ENCODE measurements at regions not wholly inside any gene's neighbourhood (a gene's known extent, or its start where the extent isn't known, plus 50 kb on each side); places are given as distances from the start of the nearest gene placed in this dataset.

DNA sequence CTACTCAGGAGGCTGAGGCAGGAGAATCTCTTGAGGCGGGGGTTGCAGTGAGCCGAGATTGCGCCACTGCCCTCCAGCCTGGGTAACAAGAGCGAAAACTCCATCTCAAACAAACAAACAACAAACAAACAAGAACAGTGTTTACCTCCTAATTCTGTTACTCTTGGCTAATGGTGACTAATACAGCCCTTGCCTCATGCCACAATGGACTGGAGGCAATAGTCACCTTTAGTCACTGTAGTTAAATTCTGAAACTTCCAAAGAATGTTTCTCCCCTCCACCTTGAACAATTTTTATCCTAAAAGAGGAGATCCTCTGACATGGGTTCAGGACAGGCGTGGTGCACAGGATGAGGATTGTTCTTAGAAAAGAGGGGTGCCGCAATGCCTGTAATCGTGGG, 241.2 kb upstream of the CTSO start:
- no peak for ATAC-seq (replicated peaks in 6 of 8)
- no peak overlapping the region for H3K4me3 ChIP-seq
- 14 to 96% (median 77%) methylated on average over 1 to 7 of the region's 7 CpGs; no CpG with 5 or more reads in 4 of the 10 experiments for WGBS, 10 experiments
- in situ Hi-C loops (cut with MboI; ENCODE audit: low pct_unique_long_range_greater_than_20kb in 2 of 9, low sequenced_read_pairs in 9 of 9, unreplicated experiment in 9 of 9), result loop anchor here in 1 of 9 experiments (25.0 kb wide), 1 partner anchor 267 kb away; no protein-coding TSS in a partner anchor
- H3K4me1 ChIP-seq (replicated peaks in 1 of 2), result no peaks in the 10 kb centered on the region
- no peak overlapping the region for H3K27ac ChIP-seq

GRCh38 chr4:156193800-156194199, 240.1 kb upstream of the CTSO start:
- in situ Hi-C loops (cut with MboI; ENCODE audit: low pct_unique_long_range_greater_than_20kb in 2 of 9, low sequenced_read_pairs in 9 of 9, unreplicated experiment in 9 of 9), result loop anchor here in 1 of 9 experiments (25.0 kb wide), 1 partner anchor 269 kb away; no protein-coding TSS in a partner anchor
- peak in 1 of 8 experiments; percentile 60 for ATAC-seq (replicated peaks in 6 of 8)
- Histone ChIP-seq H3K4me1 (replicated peaks in 1 of 2) (no peaks in the 10 kb centered on the region), H3K4me3 (no peak overlapping the region), H3K27ac (no peak overlapping the region)
- 71 to 100% (median 82%) methylated on average over 1 to 3 of the region's 3 CpGs; no CpG with 5 or more reads in 6 of the 10 experiments for WGBS, 10 experiments

DNA sequence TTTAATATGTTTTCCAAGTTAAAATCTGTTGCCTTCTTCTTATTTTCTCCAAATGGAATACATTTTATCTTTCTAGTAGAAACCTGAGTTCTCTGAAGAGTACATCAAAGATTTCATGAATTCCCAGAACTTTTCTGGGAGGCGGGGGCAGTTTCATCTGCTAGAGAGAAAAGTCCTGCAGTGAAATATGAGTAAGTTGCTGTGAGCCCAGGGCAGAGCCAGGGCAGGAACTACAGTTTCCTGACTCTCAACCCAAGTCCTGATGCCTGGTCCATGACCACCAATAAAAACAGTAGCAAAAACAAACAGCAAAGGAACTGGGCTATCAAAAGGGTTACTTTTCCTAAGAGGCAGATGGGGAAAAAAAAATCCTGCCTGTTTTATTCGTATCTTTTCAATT, 239.4 kb upstream of the CTSO start:
- no peaks in the 10 kb centered on the region for H3K4me1 ChIP-seq (replicated peaks in 1 of 2)
- ATAC-seq (replicated peaks in 6 of 8), result peak in 1 of 8 experiments; percentile 25
- H3K4me3 ChIP-seq, result no peak overlapping the region
- 37 to 89% (median 77%) methylated on average over 1 to 2 of the region's 2 CpGs; no CpG with 5 or more reads in 2 of the 10 experiments for WGBS, 10 experiments
- H3K27ac ChIP-seq, result no peak overlapping the region
- in situ Hi-C loops (cut with MboI; ENCODE audit: low pct_unique_long_range_greater_than_20kb in 2 of 9, low sequenced_read_pairs in 9 of 9, unreplicated experiment in 9 of 9), result loop anchor here in 1 of 9 experiments (25.0 kb wide), 1 partner anchor 269 kb away; no protein-coding TSS in a partner anchor

DNA sequence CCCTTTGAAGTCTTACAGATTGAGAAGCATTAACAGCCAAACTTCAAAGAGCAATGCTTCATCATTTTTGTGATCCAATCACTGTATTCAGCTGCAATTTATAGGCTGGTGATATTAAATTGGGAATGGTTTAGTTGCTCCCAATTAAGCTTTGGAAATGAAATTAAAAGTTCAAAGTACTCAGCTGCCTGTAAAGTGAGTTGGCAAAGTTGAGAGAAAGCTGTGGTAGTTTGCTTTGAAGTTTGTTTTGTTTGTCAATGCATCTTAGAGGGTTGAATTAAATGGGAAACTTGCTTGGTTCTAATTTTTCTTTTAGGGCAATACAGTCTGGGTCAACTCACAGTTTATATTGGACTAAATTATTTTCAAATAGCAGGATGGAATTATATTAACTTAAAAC, 238.4 kb upstream of the CTSO start:
- Histone ChIP-seq H3K27ac (no peak overlapping the region), H3K4me3 (no peak overlapping the region), H3K4me1 (replicated peaks in 1 of 2) (no peaks in the 10 kb centered on the region)
- in situ Hi-C loops (cut with MboI; ENCODE audit: low pct_unique_long_range_greater_than_20kb in 2 of 9, low sequenced_read_pairs in 9 of 9, unreplicated experiment in 9 of 9), result loop anchor here in 1 of 9 experiments (25.0 kb wide), 1 partner anchor 270 kb away; no protein-coding TSS in a partner anchor
- ATAC-seq (replicated peaks in 6 of 8), result no peak

- Histone ChIP-seq H3K4me1 (replicated peaks in 1 of 2) (no peaks in the 10 kb centered on the region), H3K27ac (no peak overlapping the region), H3K4me3 (no peak overlapping the region)
- ATAC-seq (replicated peaks in 6 of 8), result no peak
- in situ Hi-C loops (cut with MboI; ENCODE audit: low pct_unique_long_range_greater_than_20kb in 2 of 9, low sequenced_read_pairs in 9 of 9, unreplicated experiment in 9 of 9), result loop anchor here in 1 of 9 experiments (25.0 kb wide), 1 partner anchor 271 kb away; no protein-coding TSS in a partner anchor
- WGBS, 10 experiments, result 82 to 100% (median 94%) methylated on average over 2 of the region's 2 CpGs
Observed at GRCh38 chr4:156191044-156191781, 237.5 kb upstream of the CTSO start.

GRCh38 chr4:156190615-156191014, 236.9 kb upstream of the CTSO start:
- peak in 2 of 8 experiments; percentile 43 to 57 for ATAC-seq (replicated peaks in 6 of 8)
- H3K4me1 ChIP-seq (replicated peaks in 1 of 2), result no peaks in the 10 kb centered on the region
- in situ Hi-C loops (cut with MboI; ENCODE audit: low pct_unique_long_range_greater_than_20kb in 2 of 9, low sequenced_read_pairs in 9 of 9, unreplicated experiment in 9 of 9), result loop anchor here in 1 of 9 experiments (25.0 kb wide), 1 partner anchor 272 kb away; no protein-coding TSS in a partner anchor
- no peak overlapping the region for H3K4me3 ChIP-seq
- no peak overlapping the region for H3K27ac ChIP-seq
- 80 to 100% (median 93%) methylated on average over 1 of the region's 1 CpG; no CpG with 5 or more reads in 1 of the 10 experiments for WGBS, 10 experiments

DNA sequence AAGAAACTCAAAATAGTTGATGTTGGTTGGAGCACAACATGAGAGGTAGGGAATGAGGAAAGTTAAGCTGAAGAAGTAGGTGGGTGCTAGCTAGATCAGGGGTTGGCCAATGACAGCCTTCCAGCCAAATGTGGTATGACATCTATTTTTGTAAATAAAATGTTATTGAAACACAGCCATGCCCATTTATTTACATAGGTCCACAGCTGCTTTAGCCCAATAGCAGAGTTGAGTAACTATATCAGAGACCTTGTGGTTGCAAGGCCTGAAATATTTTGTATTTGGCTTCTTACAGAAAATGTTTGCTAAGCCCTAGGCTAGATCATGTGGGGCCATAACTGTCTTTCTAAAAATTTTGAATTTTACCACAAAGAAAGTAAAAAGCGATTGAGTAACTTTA, 234.9 kb upstream of the CTSO start:
- peak in 2 of 8 experiments; percentile 33 to 34 for ATAC-seq (replicated peaks in 6 of 8)
- in situ Hi-C loops (cut with MboI; ENCODE audit: low pct_unique_long_range_greater_than_20kb in 2 of 9, low sequenced_read_pairs in 9 of 9, unreplicated experiment in 9 of 9), result loop anchor here in 1 of 9 experiments (25.0 kb wide), 1 partner anchor 274 kb away; no protein-coding TSS in a partner anchor
- WGBS, 10 experiments, result 55 to 100% (median 87%) methylated on average over 1 of the region's 1 CpG; no CpG with 5 or more reads in 1 of the 10 experiments
- Histone ChIP-seq H3K27ac (no peak overlapping the region), H3K4me1 (replicated peaks in 1 of 2) (no peaks in the 10 kb centered on the region), H3K4me3 (no peak overlapping the region)

DNA sequence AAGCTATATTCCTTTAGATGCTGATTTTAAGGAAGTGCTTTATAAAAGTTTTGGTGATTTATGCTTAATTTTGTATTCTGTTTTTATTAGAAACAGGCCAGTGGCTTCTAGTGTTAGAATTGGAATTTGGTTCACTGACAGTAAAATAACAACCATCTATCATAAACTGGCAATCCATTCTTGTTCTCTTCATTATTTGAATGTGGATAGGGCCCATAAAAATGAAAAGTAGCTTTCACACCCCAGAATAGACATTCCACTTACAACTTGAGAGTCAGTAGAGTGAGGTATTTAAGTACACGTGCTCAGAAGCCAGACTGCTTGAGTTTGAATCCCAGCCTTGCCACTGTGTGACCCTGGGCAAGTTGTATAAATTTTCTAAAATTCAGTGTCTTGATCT, 232.4 kb upstream of the CTSO start:
- Histone ChIP-seq H3K4me1 (replicated peaks in 1 of 2) (no peaks in the 10 kb centered on the region), H3K4me3 (no peak overlapping the region), H3K27ac (no peak overlapping the region)
- in situ Hi-C loops (cut with MboI; ENCODE audit: low pct_unique_long_range_greater_than_20kb in 2 of 9, low sequenced_read_pairs in 9 of 9, unreplicated experiment in 9 of 9), result loop anchor here in 1 of 9 experiments (25.0 kb wide), 1 partner anchor 276 kb away; no protein-coding TSS in a partner anchor
- ATAC-seq (replicated peaks in 6 of 8), result no peak
- WGBS, 10 experiments, result 0 to 86% (median 80%) methylated on average over 1 of the region's 1 CpG; no CpG with 5 or more reads in 1 of the 10 experiments

GRCh38 chr4:156185514-156186055, 231.9 kb upstream of the CTSO start:
- 61 to 100% (median 98%) methylated on average over 1 to 4 of the region's 4 CpGs for WGBS, 10 experiments
- no peak overlapping the region for H3K4me3 ChIP-seq
- H3K27ac ChIP-seq, result no peak overlapping the region
- no peak for ATAC-seq (replicated peaks in 6 of 8)
- no peaks in the 10 kb centered on the region for H3K4me1 ChIP-seq (replicated peaks in 1 of 2)
- in situ Hi-C loops (cut with MboI; ENCODE audit: low pct_unique_long_range_greater_than_20kb in 2 of 9, low sequenced_read_pairs in 9 of 9, unreplicated experiment in 9 of 9), result loop anchor here in 1 of 9 experiments (25.0 kb wide), 1 partner anchor 277 kb away; no protein-coding TSS in a partner anchor

DNA sequence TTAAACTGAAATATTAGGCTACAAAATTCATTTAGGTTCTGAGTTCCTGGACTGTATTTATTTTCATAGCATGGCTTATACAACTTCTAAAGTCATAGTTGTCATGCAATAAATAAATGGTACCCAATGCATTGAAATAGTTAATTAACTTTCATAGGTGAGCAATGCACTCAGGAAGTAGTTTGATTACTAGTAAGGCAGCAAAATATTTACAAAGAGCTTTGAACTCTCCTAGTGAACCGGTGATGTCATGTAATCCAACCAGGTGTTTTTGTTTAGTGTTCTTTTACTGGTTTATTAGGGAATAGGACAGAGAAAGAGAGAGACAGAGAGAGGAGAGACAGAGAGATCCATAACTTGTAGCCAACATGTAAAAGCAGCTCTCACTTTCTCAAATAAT, 228.6 kb upstream of the CTSO start:
- Histone ChIP-seq H3K4me1 (replicated peaks in 1 of 2) (peaks cover 0 to 6% of the 10 kb centered on the region in 2 donors), H3K27ac (no peak overlapping the region), H3K4me3 (no peak overlapping the region)
- WGBS, 10 experiments, result 0 to 100% (median 50%) methylated on average over 1 of the region's 1 CpG; no CpG with 5 or more reads in 3 of the 10 experiments
- in situ Hi-C loops (cut with MboI; ENCODE audit: low pct_unique_long_range_greater_than_20kb in 2 of 9, low sequenced_read_pairs in 9 of 9, unreplicated experiment in 9 of 9), result loop anchor here in 1 of 9 experiments (25.0 kb wide), 1 partner anchor 280 kb away; no protein-coding TSS in a partner anchor
- no peak for ATAC-seq (replicated peaks in 6 of 8)

DNA sequence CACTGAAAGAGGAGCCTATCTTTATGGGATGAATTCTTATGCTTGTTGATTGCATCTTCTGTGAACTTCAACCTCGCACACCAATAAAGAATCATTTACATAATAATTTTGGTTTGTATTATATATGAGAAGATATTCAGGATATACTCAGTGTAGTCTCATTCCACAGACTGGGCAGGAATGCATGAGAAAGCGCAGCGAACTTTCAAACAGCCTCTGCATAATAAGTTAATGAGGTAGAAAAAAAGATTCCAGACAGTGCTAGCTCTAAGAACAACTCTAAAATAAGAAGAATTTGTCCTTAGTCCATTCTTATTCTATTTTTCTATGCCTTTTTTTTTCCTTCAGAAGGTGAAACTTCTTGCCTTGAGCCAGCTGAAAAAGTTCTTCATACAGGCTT, 224.3 kb upstream of the CTSO start:
- 55 to 96% (median 71%) methylated on average over 3 of the region's 3 CpGs; no CpG with 5 or more reads in 2 of the 10 experiments for WGBS, 10 experiments
- peaks cover 0 to 12% of the 10 kb centered on the region in 2 donors for H3K4me1 ChIP-seq (replicated peaks in 1 of 2)
- H3K27ac ChIP-seq, result no peak overlapping the region
- ATAC-seq (replicated peaks in 6 of 8), result no peak
- H3K4me3 ChIP-seq, result no peak overlapping the region
- in situ Hi-C loops (cut with MboI; ENCODE audit: low pct_unique_long_range_greater_than_20kb in 2 of 9, low sequenced_read_pairs in 9 of 9, unreplicated experiment in 9 of 9), result loop anchor here in 1 of 9 experiments (25.0 kb wide), 1 partner anchor 284 kb away; no protein-coding TSS in a partner anchor

DNA sequence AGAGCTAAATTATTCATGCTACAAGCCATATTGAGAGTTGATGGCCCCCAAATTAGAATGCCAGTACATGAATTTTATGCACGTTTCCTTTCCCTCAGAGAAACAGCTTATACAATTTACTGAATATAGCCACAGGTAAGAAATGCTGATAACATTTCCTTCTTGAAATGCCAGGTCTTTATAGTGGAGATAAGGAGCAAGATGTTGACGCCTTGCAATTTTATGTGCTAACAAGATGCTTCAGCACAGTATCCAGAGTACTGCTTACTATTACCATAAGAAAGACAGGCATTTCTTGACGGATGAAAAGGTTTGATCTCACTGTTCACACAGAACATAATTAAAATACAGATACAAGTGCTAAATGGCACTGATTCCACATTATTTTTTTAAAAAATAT, 223.2 kb upstream of the CTSO start:
- in situ Hi-C loops (cut with MboI; ENCODE audit: low pct_unique_long_range_greater_than_20kb in 2 of 9, low sequenced_read_pairs in 9 of 9, unreplicated experiment in 9 of 9), result loop anchor here in 1 of 9 experiments (25.0 kb wide), 1 partner anchor 285 kb away; no protein-coding TSS in a partner anchor
- 13 to 100% (median 52%) methylated on average over 1 to 3 of the region's 3 CpGs for WGBS, 10 experiments
- no peak overlapping the region for H3K27ac ChIP-seq
- ATAC-seq (replicated peaks in 6 of 8), result peak in 2 of 8 experiments; percentile 24 to 32
- no peak overlapping the region for H3K4me3 ChIP-seq
- peaks cover 0 to 12% of the 10 kb centered on the region in 2 donors for H3K4me1 ChIP-seq (replicated peaks in 1 of 2)

- ATAC-seq (replicated peaks in 6 of 8), result no peak
- in situ Hi-C loops (cut with MboI; ENCODE audit: low pct_unique_long_range_greater_than_20kb in 2 of 9, low sequenced_read_pairs in 9 of 9, unreplicated experiment in 9 of 9), result no loop called here
- Histone ChIP-seq H3K4me3 (no peak overlapping the region), H3K4me1 (replicated peaks in 1 of 2) (peaks cover 0 to 12% of the 10 kb centered on the region in 2 donors), H3K27ac (no peak overlapping the region)
- WGBS, 10 experiments, result 43 to 100% (median 90%) methylated on average over 1 of the region's 1 CpG
Observed at GRCh38 chr4:156173937-156174336, 220.3 kb upstream of the CTSO start.

Measured in motor neuron (in vitro differentiated cells).